Gastrocnemius medialis (tissue), 4 donors: ENCODE measurements at regions not wholly inside any gene's neighbourhood (a gene's known extent, or its start where the extent isn't known, plus 50 kb on each side); places are given as distances from the start of the nearest gene placed in this dataset.

Source experiments
- ATAC-seq, 2 donors: fragments of 150-250 bp; one replicate each; pipeline ENCODE4 v1.9.1; 2016
- DNase-seq, 2 donors: peaks; one replicate each; pipeline ENCODE4 v3.0.0-alpha.2; 2019
- H3K27ac ChIP-seq, 4 donors: fragments of 200-600 bp; sonication (generic); 1 replicate in 1 of 4; 2 replicates in 3 of 4; pipeline ENCODE4 v1.5.1; 2016 to 2018; ENCODE audit warnings: mild to moderate bottlenecking in 2 of 4, moderate library complexity in 1 of 4
- H3K27me3 ChIP-seq, 3 donors: fragments of 200-600 bp; sonication (generic) in 2 of 3; 1 replicate in 1 of 3; 2 replicates in 2 of 3; pipeline versions ENCODE4 v1.5.1 to v1.6.0; 2016 to 2019; ENCODE audit warnings: mild to moderate bottlenecking in 1 of 3, moderate library complexity in 1 of 3
- H3K36me3 ChIP-seq, 2 donors: fragments of 200-600 bp; sonication (generic) in 1 of 2; one replicate each; pipeline ENCODE4 v1.5.1; 2017 to 2018
- H3K4me1 ChIP-seq, 2 donors: fragments of 200-600 bp; sonication (generic) in 1 of 2; one replicate each; pipeline ENCODE4 v1.5.1; 2016 to 2017; ENCODE audit warnings: mild to moderate bottlenecking in 2 of 2
- H3K4me3 ChIP-seq, 4 donors: fragments of 200-600 bp; sonication (generic) in 3 of 4; 1 replicate in 1 of 4; 2 replicates in 3 of 4; pipeline ENCODE4 v1.5.1; 2016 to 2019; ENCODE audit warnings: mild to moderate bottlenecking in 2 of 4
- H3K9me3 ChIP-seq, 3 donors: fragments of 200-600 bp; sonication (generic) in 2 of 3; 1 replicate in 1 of 3; 2 replicates in 2 of 3; pipeline ENCODE4 v1.5.1; 2016 to 2019
- POLR2A ChIP-seq, 2 donors: fragments of 450-650 bp; IDR thresholded peaks; one replicate each; pipeline ENCODE4 v1.6.1; 2017; ENCODE audit warnings: antibody characterized with exemption in 2 of 2, mild to moderate bottlenecking in 2 of 2, moderate library complexity in 2 of 2
- in situ Hi-C, 4 donors: fragments of 200-750 bp; cut with MboI; loops; one replicate each; pipeline versions ENCODE4 v1.15.0 to v1.8.0; 2017; ENCODE audit warnings: low sequenced_read_pairs in 4 of 4
- intact Hi-C: fragments of 100-400 bp; cut with DNase I; formaldehyde crosslinking; loops from one replicate; pipeline ENCODE4 v1.15.1; 2023; ENCODE audit warnings: low total_unique reads
- TF ChIP-seq, protein P1 (sequence below), 5 experiments: fragments of 450-650 bp in 3 of 5; fragments of 200-600 bp in 2 of 5; sonication (generic) in 2 of 5; IDR thresholded peaks in 4 of 5; conservative IDR thresholded peaks in 1 of 5; 1 replicate in 4 of 5; 2 replicates in 1 of 5; pipeline ENCODE4 v1.5.1; 2016 to 2019; ENCODE audit warnings: antibody characterized with exemption in 5 of 5, mild to moderate bottlenecking in 3 of 5, moderate library complexity in 3 of 5

DNA sequence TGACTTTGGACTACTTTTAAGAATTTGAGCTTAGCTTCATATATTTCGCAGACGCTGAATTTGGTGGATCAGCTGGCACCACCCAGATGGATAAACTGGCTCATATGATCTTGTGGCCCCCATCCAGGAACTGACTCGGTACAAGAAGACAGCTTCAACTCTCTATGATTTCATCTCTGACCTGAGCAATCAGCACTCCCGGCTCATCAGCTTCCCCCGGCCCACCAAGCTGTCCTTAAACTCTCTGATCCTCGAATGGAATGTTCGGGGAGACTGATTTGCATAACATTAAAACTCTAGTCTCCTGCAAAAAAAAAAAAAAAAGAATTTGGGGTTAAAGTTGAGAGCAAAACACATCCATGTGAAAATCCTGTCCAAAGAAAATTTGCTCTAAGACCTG is 71.4 kb upstream of the IRS2 start:
- Histone ChIP-seq H3K27me3 (no peaks in the 10 kb centered on the region), H3K4me1 (peaks cover 10 to 13% of the 10 kb centered on the region in 2 donors), H3K36me3 (no peaks in the 10 kb centered on the region), H3K4me3 (no peak overlapping the region), H3K27ac (no peak overlapping the region), H3K9me3 (no peaks in the 10 kb centered on the region)
- in situ Hi-C loops (no loop called here), intact Hi-C loops (loop anchor here (5.0 kb wide), 1 partner anchor 249 kb away; no protein-coding TSS in a partner anchor)
- no peak for DNase-seq
- no peak for ATAC-seq
- TF ChIP-seq POLR2A (IDR thresholded peaks at IDR 0.05) = no peak
- TF ChIP-seq, protein P1, sequence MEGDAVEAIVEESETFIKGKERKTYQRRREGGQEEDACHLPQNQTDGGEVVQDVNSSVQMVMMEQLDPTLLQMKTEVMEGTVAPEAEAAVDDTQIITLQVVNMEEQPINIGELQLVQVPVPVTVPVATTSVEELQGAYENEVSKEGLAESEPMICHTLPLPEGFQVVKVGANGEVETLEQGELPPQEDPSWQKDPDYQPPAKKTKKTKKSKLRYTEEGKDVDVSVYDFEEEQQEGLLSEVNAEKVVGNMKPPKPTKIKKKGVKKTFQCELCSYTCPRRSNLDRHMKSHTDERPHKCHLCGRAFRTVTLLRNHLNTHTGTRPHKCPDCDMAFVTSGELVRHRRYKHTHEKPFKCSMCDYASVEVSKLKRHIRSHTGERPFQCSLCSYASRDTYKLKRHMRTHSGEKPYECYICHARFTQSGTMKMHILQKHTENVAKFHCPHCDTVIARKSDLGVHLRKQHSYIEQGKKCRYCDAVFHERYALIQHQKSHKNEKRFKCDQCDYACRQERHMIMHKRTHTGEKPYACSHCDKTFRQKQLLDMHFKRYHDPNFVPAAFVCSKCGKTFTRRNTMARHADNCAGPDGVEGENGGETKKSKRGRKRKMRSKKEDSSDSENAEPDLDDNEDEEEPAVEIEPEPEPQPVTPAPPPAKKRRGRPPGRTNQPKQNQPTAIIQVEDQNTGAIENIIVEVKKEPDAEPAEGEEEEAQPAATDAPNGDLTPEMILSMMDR (IDR thresholded peaks at IDR 0.05 in 4 of 5, conservative IDR thresholded peaks at IDR 0.05 in 1 of 5) = no peak

DNA sequence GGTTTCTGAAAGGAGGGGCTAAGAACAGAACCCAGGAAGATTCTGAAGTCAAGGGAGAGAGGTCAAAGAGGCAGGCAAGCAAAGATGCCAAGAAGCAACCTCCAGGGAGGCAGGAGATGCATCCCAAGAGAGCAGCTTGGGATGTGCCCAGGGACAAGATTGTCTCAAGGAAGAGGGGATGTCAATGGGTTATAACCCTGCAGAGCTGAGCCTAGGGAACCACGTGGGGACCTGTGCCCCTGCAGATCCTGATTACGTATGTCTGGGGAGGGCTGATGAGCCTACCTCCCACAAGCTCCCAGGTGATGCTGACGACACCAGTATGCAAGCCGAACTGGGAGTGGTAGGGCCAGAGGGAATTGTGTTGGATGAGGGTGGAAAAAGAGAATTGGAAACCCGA is 70.9 kb upstream of the IRS2 start:
- no peak for DNase-seq
- no peak overlapping the region for H3K27ac ChIP-seq
- in situ Hi-C loops = no loop called here
- peaks cover 10 to 13% of the 10 kb centered on the region in 2 donors for H3K4me1 ChIP-seq
- no peaks in the 10 kb centered on the region for H3K36me3 ChIP-seq
- no peak overlapping the region for H3K4me3 ChIP-seq
- no peaks in the 10 kb centered on the region for H3K9me3 ChIP-seq
- TF ChIP-seq POLR2A (IDR thresholded peaks at IDR 0.05) = no peak
- TF ChIP-seq, protein P1 (IDR thresholded peaks at IDR 0.05 in 4 of 5, conservative IDR thresholded peaks at IDR 0.05 in 1 of 5) = no peak
- no peak for ATAC-seq
- H3K27me3 ChIP-seq = no peaks in the 10 kb centered on the region
- intact Hi-C loops = loop anchor here (5.0 kb wide), 1 partner anchor 250 kb away; no protein-coding TSS in a partner anchor

DNA sequence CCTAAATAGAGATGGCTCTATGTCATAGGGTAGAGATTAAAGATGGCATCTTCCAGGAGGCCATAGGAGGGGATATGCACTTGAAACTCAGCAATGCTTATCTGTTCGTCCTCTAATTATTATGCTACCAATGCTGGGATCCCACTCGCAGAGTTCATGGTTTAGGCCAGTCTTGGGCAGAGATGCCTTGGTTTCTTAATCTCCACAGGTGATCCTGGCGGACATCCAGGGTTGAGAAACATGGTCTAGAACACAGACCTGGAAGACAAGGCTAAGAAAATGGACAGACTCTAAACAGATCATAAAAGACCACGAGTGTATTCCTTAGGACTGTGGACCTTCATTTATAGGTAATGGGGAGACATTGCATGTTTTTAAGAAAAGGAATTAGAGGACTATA is 70.0 kb upstream of the IRS2 start:
- Histone ChIP-seq H3K4me1 (peaks cover 10 to 13% of the 10 kb centered on the region in 2 donors), H3K27ac (no peak overlapping the region), H3K27me3 (no peaks in the 10 kb centered on the region), H3K4me3 (no peak overlapping the region), H3K9me3 (no peaks in the 10 kb centered on the region), H3K36me3 (no peaks in the 10 kb centered on the region)
- intact Hi-C loops (loop anchor here (5.0 kb wide), 1 partner anchor 251 kb away; no protein-coding TSS in a partner anchor), in situ Hi-C loops (no loop called here)
- TF ChIP-seq, protein P1 (IDR thresholded peaks at IDR 0.05 in 4 of 5, conservative IDR thresholded peaks at IDR 0.05 in 1 of 5) = no peak
- no peak for TF ChIP-seq POLR2A (IDR thresholded peaks at IDR 0.05)
- ATAC-seq (no peak), DNase-seq (no peak)

DNA sequence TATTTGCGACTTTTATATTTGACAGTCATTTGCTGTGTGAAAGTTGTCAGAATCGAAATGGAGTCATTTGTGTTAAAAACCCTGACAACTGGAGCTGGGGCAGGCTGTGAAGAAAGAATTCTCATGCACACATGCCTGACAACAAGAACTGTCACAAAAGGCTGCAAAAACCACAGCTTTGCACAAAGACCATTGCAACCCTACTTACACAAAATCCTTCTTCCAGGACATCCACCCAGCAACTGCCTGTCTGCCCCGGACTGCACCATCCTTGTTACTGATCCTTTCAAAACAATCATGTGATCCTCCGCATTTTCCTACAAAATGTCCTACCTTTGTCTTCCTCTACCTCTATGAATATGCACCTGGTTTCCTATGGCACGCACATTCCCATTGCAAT is 66.8 kb upstream of the IRS2 start:
- Histone ChIP-seq H3K27me3 (no peaks in the 10 kb centered on the region), H3K4me1 (no peaks in the 10 kb centered on the region), H3K27ac (no peak overlapping the region), H3K36me3 (no peaks in the 10 kb centered on the region), H3K4me3 (no peak overlapping the region), H3K9me3 (no peaks in the 10 kb centered on the region)
- intact Hi-C loops (no loop called here), in situ Hi-C loops (no loop called here)
- no peak for ATAC-seq
- no peak for DNase-seq
- TF ChIP-seq, protein P1 (IDR thresholded peaks at IDR 0.05 in 4 of 5, conservative IDR thresholded peaks at IDR 0.05 in 1 of 5) = no peak
- no peak for TF ChIP-seq POLR2A (IDR thresholded peaks at IDR 0.05)

DNA sequence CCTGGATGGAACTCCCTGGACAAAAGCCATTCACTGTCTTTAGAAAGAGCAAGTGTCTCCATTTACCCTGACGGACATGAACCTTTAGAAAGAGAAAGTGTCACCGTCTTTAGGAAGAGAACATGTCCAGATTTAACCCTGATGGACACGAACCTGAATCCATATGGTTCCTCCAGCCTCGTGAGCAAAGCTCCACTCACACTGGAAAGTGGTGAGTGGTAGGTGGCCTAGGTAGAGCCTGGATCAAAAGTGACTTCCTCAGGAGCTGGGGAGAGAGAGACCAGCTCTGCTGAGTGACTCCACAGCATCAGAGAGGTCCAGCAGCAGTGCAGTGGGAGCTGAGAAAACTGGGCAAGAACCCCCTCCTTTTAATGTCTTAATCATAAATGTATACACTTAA is 59.8 kb upstream of the IRS2 start:
- in situ Hi-C loops (no loop called here), intact Hi-C loops (no loop called here)
- Histone ChIP-seq H3K27ac (no peak overlapping the region), H3K9me3 (no peaks in the 10 kb centered on the region), H3K27me3 (no peaks in the 10 kb centered on the region), H3K36me3 (no peaks in the 10 kb centered on the region), H3K4me3 (no peak overlapping the region), H3K4me1 (peaks cover 0 to 5% of the 10 kb centered on the region in 2 donors)
- no peak for TF ChIP-seq POLR2A (IDR thresholded peaks at IDR 0.05)
- TF ChIP-seq, protein P1 (IDR thresholded peaks at IDR 0.05 in 4 of 5, conservative IDR thresholded peaks at IDR 0.05 in 1 of 5) = no peak
- no peak for DNase-seq
- no peak for ATAC-seq
